Gastroesophageal sphincter (tissue), 4 donors: ENCODE measurements at regions not wholly inside any gene's neighbourhood (a gene's known extent, or its start where the extent isn't known, plus 50 kb on each side); places are given as distances from the start of the nearest gene placed in this dataset.

Experiments used
- ATAC-seq: fragments of 150-250 bp; one replicate; pipeline ENCODE4 v1.9.1; 2016; ENCODE audit warnings: mild to moderate bottlenecking, moderate library complexity
- H3K27ac ChIP-seq, 4 donors: fragments of 200-600 bp; sonication (generic) in 3 of 4; 1 replicate in 3 of 4; 2 replicates in 1 of 4; pipeline ENCODE4 v1.5.1; 2016 to 2019
- H3K27me3 ChIP-seq: fragments of 200-600 bp; sonication (generic); one replicate; pipeline ENCODE4 v1.5.1; 2019
- H3K36me3 ChIP-seq, 2 donors: fragments of 200-600 bp; sonication (generic); one replicate each; pipeline ENCODE4 v1.5.1; 2019; ENCODE audit warnings: control low read depth in 1 of 2
- H3K4me1 ChIP-seq, 3 donors: fragments of 200-600 bp; sonication (generic); 1 replicate in 2 of 3; 2 replicates in 1 of 3; pipeline ENCODE4 v1.5.1; 2016 to 2019; ENCODE audit warnings: control low read depth in 2 of 3
- H3K4me3 ChIP-seq, 2 donors: fragments of 200-600 bp; sonication (generic); one replicate each; pipeline ENCODE4 v1.5.1; 2019; ENCODE audit warnings: mild to moderate bottlenecking in 1 of 2, moderate library complexity in 1 of 2
- H3K9me3 ChIP-seq, 3 donors: fragments of 200-600 bp; sonication (generic); one replicate each; pipeline ENCODE4 v1.5.1; 2017 to 2019; ENCODE audit warnings: control low read depth in 2 of 3
- EP300 ChIP-seq: sonication (generic); formaldehyde crosslinking; IDR thresholded peaks from one replicate; pipeline ENCODE4 v1.6.1; 2017; ENCODE audit warnings: antibody characterized with exemption, mild to moderate bottlenecking
- POLR2A ChIP-seq, 2 donors: fragments of 450-650 bp; IDR thresholded peaks; one replicate each; pipeline ENCODE4 v1.6.1; 2017; ENCODE audit warnings: antibody characterized with exemption in 2 of 2, mild to moderate bottlenecking in 2 of 2, moderate library complexity in 1 of 2
- POLR2AphosphoS5 ChIP-seq: sonication (generic); formaldehyde crosslinking; IDR thresholded peaks from one replicate; pipeline ENCODE4 v1.6.1; 2017; ENCODE audit warnings: antibody characterized with exemption
- WGBS, 2 donors: methylation state at CpG; one replicate each; pipeline ENCODE4 v1.1.5; 2018; ENCODE audit warnings: low coverage in 1 of 2; 5-methylcytosine and 5-hydroxymethylcytosine counted together
- TF ChIP-seq, protein P1 (sequence below), 4 experiments: fragments of 200-600 bp in 2 of 4; fragments of 450-650 bp in 2 of 4; sonication (generic) in 1 of 4; IDR thresholded peaks; one replicate each; pipeline ENCODE4 v1.5.1; 2017 to 2019; ENCODE audit warnings: antibody characterized with exemption in 4 of 4, mild to moderate bottlenecking in 2 of 4, moderate library complexity in 2 of 4

DNA sequence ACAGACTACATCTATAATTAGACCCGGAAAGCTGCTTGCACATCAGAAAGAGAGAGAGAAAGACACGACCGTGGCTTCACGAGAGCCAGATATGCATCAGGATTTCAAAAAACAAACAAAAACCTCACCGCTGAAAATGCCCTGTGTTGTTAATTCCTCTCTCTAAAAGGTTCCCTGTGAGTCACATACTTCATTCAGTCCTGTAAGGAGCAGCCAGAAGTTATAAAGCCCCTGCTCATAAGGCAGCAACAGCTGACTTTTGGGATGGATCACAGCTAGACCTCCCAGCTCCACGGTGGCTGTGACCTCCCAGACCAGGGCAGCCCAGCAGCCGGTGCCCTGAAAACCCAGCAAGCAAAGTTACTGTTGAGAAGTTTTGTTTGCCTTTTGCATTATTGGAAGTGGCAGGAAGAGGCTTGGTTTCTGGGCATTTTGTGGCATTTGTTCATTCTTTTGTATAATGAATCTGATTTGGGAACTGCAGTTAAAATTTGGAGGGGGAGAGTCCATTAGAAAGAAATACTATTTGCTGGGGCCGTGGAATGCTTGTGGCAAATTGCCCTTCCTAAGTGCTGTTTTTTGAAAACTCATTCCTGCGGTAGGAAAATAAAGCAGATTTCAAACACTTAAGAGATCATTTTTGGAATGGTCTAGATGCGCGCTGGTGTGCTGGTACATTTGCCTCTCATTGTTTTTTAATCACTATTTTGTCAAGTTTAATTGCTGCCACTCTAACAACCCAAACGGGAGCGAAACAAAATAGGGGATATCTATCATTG is 520.4 kb downstream of the BCOR start:
- Histone ChIP-seq H3K9me3 (no peaks in the 10 kb centered on the region), H3K27me3 (no peaks in the 10 kb centered on the region), H3K4me1 (no peaks in the 10 kb centered on the region), H3K36me3 (no peaks in the 10 kb centered on the region), H3K27ac (no peak overlapping the region), H3K4me3 (no peak overlapping the region)
- WGBS, 2 donors = 35 to 69% methylated on average over 7 to 10 of the region's 13 CpGs
- no peak for ATAC-seq
- TF ChIP-seq, protein P1, sequence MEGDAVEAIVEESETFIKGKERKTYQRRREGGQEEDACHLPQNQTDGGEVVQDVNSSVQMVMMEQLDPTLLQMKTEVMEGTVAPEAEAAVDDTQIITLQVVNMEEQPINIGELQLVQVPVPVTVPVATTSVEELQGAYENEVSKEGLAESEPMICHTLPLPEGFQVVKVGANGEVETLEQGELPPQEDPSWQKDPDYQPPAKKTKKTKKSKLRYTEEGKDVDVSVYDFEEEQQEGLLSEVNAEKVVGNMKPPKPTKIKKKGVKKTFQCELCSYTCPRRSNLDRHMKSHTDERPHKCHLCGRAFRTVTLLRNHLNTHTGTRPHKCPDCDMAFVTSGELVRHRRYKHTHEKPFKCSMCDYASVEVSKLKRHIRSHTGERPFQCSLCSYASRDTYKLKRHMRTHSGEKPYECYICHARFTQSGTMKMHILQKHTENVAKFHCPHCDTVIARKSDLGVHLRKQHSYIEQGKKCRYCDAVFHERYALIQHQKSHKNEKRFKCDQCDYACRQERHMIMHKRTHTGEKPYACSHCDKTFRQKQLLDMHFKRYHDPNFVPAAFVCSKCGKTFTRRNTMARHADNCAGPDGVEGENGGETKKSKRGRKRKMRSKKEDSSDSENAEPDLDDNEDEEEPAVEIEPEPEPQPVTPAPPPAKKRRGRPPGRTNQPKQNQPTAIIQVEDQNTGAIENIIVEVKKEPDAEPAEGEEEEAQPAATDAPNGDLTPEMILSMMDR (IDR thresholded peaks at IDR 0.05) = no peak
- no peak for TF ChIP-seq EP300
- TF ChIP-seq POLR2AphosphoS5 = no peak
- no peak for TF ChIP-seq POLR2A (IDR thresholded peaks at IDR 0.05)

DNA sequence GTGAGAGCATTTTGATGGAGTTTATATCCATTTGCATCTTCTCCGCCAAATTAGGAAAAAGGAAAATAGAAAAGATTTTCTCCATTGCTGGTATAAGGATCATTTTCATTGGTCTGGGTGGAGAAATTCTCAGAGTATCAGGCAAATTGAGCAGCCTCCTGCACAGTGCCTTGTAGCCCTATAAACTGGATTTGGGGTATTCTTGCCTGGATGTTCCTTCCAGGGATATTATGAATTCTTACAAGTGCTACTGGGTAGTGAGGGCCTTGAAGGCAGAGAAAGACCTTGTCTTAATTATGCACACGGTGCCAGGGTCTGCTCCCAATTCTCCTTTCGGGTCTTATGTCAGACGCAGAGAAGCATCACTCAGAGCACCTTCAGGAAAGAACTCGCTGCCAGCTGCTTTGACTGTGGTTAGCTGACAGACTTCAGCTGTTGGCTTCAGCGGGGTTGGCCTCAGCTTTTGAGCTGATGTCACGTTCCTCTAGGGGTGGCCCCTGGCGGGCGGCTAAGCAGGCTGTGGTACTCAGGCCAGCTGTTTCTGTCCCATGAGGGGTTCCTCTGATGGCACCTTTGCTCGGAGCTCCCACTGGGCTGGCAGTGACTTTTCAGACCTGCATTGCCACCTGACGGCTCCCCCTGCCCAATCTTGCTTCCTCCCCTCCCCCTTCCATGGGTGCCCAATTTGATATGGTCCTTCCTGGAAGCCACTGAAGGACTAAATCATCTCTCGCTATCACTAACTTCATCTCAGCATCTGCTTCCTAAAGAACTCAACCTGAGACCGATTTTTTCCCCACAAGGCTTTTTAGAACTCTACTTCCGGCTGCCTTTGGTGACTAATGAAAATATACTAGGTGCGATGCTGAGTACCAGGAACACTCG is 519.5 kb downstream of the BCOR start:
- no peak for TF ChIP-seq POLR2A (IDR thresholded peaks at IDR 0.05)
- TF ChIP-seq EP300 = no peak
- TF ChIP-seq POLR2AphosphoS5 = no peak
- TF ChIP-seq, protein P1 (IDR thresholded peaks at IDR 0.05) = no peak

DNA sequence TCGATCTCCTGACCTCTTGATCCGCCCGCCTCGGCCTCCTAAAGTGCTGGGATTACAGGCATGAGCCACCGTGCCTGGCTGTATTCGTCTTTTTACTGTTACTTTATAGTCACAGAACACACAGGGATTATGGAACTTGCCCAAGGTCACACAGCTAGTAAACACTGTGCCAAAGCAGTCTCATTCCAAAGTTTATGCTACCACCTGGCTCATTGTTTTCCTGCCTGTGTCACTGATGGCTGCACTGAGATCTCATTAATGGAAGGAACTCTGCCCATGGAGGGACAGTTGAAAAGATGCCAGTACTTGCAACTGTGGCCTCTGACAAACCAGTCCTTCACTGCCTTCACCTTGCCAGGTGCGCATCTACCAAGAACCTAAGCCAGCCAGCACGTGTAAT is 517.7 kb downstream of the BCOR start:
- no peak overlapping the region for H3K27ac ChIP-seq
- no peaks in the 10 kb centered on the region for H3K9me3 ChIP-seq
- H3K27me3 ChIP-seq = no peaks in the 10 kb centered on the region
- no peaks in the 10 kb centered on the region for H3K36me3 ChIP-seq
- H3K4me3 ChIP-seq = no peak overlapping the region
- no peak for ATAC-seq
- H3K4me1 ChIP-seq = no peaks in the 10 kb centered on the region
- WGBS, 2 donors = 90% methylated on average over 2 of the region's 8 CpGs; no CpG with 5 or more reads in 1 of the 2 donors
- TF ChIP-seq POLR2AphosphoS5 (no peak), EP300 (no peak), POLR2A (IDR thresholded peaks at IDR 0.05) (no peak)
- TF ChIP-seq, protein P1 (IDR thresholded peaks at IDR 0.05) = no peak

More for the DNA sequence above, 519.5 kb downstream of the BCOR start:
- H3K27ac ChIP-seq = no peak overlapping the region
- 57 to 85% methylated on average over 1 to 5 of the region's 16 CpGs for WGBS, 2 donors
- H3K36me3 ChIP-seq = no peaks in the 10 kb centered on the region
- no peak overlapping the region for H3K4me3 ChIP-seq
- H3K9me3 ChIP-seq = no peaks in the 10 kb centered on the region
- no peak for ATAC-seq
- H3K27me3 ChIP-seq = no peaks in the 10 kb centered on the region
- H3K4me1 ChIP-seq = no peaks in the 10 kb centered on the region

DNA sequence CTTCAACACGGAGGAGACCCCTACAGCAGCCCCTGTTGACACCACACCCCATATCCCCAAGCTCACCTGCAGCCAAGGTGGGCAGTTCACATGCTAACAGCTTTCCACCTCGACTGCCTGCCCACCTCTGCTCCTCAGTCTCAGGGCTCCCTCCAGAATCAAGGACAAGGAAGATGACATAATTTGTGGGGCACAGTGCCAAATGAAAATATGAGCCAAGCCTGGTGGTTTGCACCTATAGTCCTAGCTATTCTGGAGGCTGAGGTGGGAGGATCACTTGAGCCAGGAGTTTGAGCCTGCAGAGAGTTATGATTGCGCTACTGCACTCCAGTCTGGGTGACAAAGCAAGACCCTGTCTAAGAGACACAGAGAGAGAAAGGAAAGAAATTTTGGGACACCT is 516.3 kb downstream of the BCOR start:
- Histone ChIP-seq H3K27me3 (no peaks in the 10 kb centered on the region), H3K27ac (no peak overlapping the region), H3K4me3 (no peak overlapping the region), H3K4me1 (no peaks in the 10 kb centered on the region), H3K36me3 (no peaks in the 10 kb centered on the region), H3K9me3 (no peaks in the 10 kb centered on the region)
- TF ChIP-seq, protein P1 (IDR thresholded peaks at IDR 0.05) = no peak
- TF ChIP-seq POLR2A (IDR thresholded peaks at IDR 0.05) = no peak
- no peak for TF ChIP-seq POLR2AphosphoS5
- no peak for TF ChIP-seq EP300
- 43% methylated on average over 2 of the region's 3 CpGs; no CpG with 5 or more reads in 1 of the 2 donors for WGBS, 2 donors
- ATAC-seq = no peak
